Small intestine (tissue), 7 donors: ENCODE measurements at regions not wholly inside any gene's neighbourhood (a gene's known extent, or its start where the extent isn't known, plus 50 kb on each side); places are given as distances from the start of the nearest gene placed in this dataset.
A peak's percentile ranks its signal among the peaks of the same experiment; 100 is the strongest.
"Not testable (repeated sequence)": the region's sequence is repeated elsewhere in the genome, so short reads cannot be mapped to it uniquely, and the experiment has no call there.

Experiments
- DNase-seq, 2 donors: peaks; one replicate each; pipeline versions ENCODE4 v3.0.0 to v3.0.0-alpha.2; 2013
- FAIRE-seq: peaks from 2 replicates; lab custom pipeline; 2012; peaks lifted over from hg19 to GRCh38; lab: Jason Lieb, UNC
- H3K27ac ChIP-seq, 3 donors: one replicate each; pipeline ENCODE4 v1.5.1; 2013; ENCODE audit warnings: low read length in 2 of 3, mild to moderate bottlenecking in 2 of 3, control low read depth in 1 of 3, inconsistent platforms in 1 of 3, low read depth in 1 of 3, moderate library complexity in 1 of 3
- H3K27me3 ChIP-seq, 3 donors: one replicate each; pipeline ENCODE4 v1.6.1; 2013; ENCODE audit warnings: low read length in 3 of 3, inconsistent platforms in 1 of 3; ENCODE audit not compliant: control insufficient read depth in 3 of 3, insufficient read depth in 3 of 3
- H3K36me3 ChIP-seq, 3 donors: one replicate each; pipeline ENCODE4 v1.6.1; 2013; ENCODE audit warnings: low read length in 3 of 3, inconsistent platforms in 1 of 3, low read depth in 1 of 3, mild to moderate bottlenecking in 1 of 3, moderate library complexity in 1 of 3; ENCODE audit not compliant: control insufficient read depth in 3 of 3, insufficient read depth in 2 of 3
- H3K4me1 ChIP-seq, 3 donors: one replicate each; pipeline ENCODE4 v1.6.1; 2013; ENCODE audit warnings: low read length in 2 of 3, inconsistent platforms in 1 of 3, low read depth in 1 of 3, mild to moderate bottlenecking in 1 of 3, moderate library complexity in 1 of 3; ENCODE audit not compliant: control insufficient read depth in 3 of 3, insufficient read depth in 2 of 3
- H3K4me3 ChIP-seq, 3 donors: one replicate each; pipeline ENCODE4 v1.5.1; 2013; ENCODE audit warnings: low read length in 3 of 3, control low read depth in 1 of 3, inconsistent platforms in 1 of 3, low read depth in 1 of 3, mild to moderate bottlenecking in 1 of 3, moderate library complexity in 1 of 3
- H3K9me3 ChIP-seq, 2 donors: one replicate each; pipeline ENCODE4 v1.6.1; 2013; ENCODE audit warnings: low read depth in 1 of 2, low read length in 1 of 2; ENCODE audit not compliant: control insufficient read depth in 2 of 2, insufficient read depth in 1 of 2
- WGBS, 3 donors: extraction: QIAGEN DNeasy Blood & Tissue Kit; methylation state at CpG; one replicate each; pipeline ENCODE4 v1.1.7; 2013; 5-methylcytosine and 5-hydroxymethylcytosine counted together
- donor health status: healthy with polysubstance abuse.
- donor health status: control.
- donor health status: control.
- donor health status: Bipolar disorder and iron deficiency.
- donor health status: healthy.

DNA sequence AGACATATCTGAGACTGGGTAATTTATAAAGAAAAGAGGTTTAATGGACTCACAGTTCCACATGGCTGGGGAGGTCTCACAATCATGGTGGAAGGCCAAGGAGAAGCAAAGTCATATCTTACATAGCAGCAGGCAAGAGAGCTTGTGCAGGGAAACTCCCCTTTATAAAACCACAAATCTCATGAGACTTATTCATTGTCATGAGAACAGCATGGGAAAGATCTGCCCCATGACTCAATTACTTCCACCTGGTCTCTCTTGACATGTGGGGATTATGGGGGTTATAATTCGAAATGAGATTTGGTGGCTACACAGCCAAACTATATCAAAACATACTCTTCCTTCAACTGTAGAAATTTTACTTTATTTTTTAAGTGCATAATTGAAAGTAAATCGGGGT is 436.3 kb upstream of the KLF6 start:
- FAIRE-seq, H3K27ac ChIP-seq, H3K4me3 ChIP-seq, H3K9me3 ChIP-seq, H3K27me3 ChIP-seq, DNase-seq, H3K4me1 ChIP-seq, H3K36me3 ChIP-seq: not testable (repeated sequence)
- 83 to 92% (median 83%) methylated on average over 2 of the region's 2 CpGs for WGBS, 3 donors

DNA sequence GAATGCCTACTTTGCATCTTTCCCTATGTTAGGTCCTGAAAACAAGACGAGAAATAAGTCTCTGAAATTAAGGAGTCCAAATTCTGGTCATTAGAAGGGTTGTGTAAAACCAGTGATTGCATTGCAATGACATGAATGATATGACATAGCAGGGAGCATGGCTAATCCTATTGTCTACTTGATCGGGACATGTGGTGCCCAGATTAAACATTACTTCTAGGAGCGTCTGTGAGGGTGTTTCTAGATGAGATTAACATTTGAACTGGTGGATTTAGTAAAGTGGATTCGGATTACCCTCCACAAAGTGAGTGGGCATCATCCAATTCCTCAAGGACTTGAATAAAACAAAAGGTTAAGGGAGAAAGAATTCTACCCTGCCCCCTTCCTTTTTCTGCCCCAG is 434.9 kb upstream of the KLF6 start:
- H3K4me1 ChIP-seq = peaks cover 0 to 13% (median 2%) of the 10 kb centered on the region in 3 donors
- H3K27me3 ChIP-seq = no peaks in the 10 kb centered on the region
- H3K4me3 ChIP-seq = no peak overlapping the region
- no peak for DNase-seq
- no peak overlapping the region for H3K27ac ChIP-seq
- FAIRE-seq = no peak
- 84 to 88% (median 87%) methylated on average over 4 of the region's 4 CpGs for WGBS, 3 donors
- H3K9me3 ChIP-seq = no peaks in the 10 kb centered on the region
- H3K36me3 ChIP-seq = no peaks in the 10 kb centered on the region

DNA sequence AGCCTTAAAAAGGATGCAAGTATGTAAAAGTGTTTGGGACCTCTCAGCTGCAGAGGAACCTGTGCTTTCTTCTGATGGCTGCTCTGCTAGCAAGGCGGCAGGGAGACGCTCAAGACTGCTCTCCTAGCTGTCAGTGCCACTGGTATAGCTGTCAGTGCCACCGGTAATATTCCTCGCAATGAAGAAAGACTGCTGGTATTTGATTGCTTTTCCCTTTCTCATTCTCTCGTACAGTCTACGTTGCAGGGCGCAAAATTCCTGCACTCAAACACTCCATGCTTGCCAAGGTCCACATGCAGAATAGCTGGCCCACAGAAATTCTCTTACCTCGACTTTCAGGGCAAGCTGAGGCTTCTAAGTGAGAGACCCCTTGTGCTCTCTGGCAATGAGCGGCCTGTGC is 432.6 kb upstream of the KLF6 start:
- no peak overlapping the region for H3K4me3 ChIP-seq
- H3K36me3 ChIP-seq = no peaks in the 10 kb centered on the region
- peaks cover 0 to 16% (median 2%) of the 10 kb centered on the region in 3 donors for H3K4me1 ChIP-seq
- DNase-seq = peak in 1 of 2 donors; percentile 42
- no peak for FAIRE-seq
- no peaks in the 10 kb centered on the region for H3K9me3 ChIP-seq
- H3K27ac ChIP-seq = peak overlapping the region in 1 of 3 donors; percentile 41
- no peaks in the 10 kb centered on the region for H3K27me3 ChIP-seq
- 30 to 67% (median 46%) methylated on average over 9 of the region's 9 CpGs for WGBS, 3 donors

DNA sequence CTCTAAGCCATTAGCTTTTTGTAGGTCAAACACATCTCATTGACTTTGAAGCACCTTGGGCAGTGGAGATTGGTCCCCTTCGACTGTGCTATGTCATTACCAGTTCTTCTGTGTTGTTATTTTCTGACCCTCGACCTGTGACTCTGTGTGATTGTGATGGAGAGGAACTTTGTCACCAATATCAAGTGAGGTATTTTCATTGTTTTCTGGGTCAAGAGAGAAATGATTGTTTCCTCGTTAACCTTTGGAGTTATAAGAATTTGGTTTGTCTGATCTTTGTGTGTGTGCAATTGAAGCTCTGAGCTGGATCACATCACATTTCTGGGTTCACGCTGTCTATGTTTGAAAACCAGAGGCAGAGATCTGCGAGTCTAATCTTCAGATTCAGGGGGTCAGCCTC is 432.2 kb upstream of the KLF6 start:
- H3K4me3 ChIP-seq = no peak overlapping the region
- DNase-seq = peak; percentile 53 to 89
- H3K36me3 ChIP-seq = no peaks in the 10 kb centered on the region
- no peak for FAIRE-seq
- peak overlapping the region in 1 of 3 donors; percentile 41 for H3K27ac ChIP-seq
- no peaks in the 10 kb centered on the region for H3K27me3 ChIP-seq
- no peaks in the 10 kb centered on the region for H3K9me3 ChIP-seq
- WGBS, 3 donors = 14 to 56% (median 33%) methylated on average over 5 of the region's 5 CpGs
- peaks cover 0 to 16% (median 2%) of the 10 kb centered on the region in 3 donors for H3K4me1 ChIP-seq

DNA sequence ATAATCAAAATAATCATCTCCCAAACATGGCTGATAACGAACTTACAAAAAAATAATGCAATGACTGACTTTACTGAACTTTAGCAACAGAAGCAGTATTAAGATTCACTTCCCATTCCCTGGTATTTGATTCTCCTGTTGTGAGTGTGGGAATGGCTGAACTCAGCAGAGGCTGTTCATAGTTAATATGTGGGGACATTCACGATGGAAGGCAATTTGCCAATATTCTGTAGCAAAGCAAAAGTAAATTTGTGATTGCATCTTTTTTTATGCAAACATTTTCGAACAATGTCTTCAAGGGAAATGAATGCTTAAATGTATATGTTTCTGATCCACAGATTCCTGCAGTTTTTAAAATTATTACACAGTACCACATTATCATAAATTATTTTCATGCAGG is 431.7 kb upstream of the KLF6 start:
- no peak overlapping the region for H3K4me3 ChIP-seq
- no peak for FAIRE-seq
- no peaks in the 10 kb centered on the region for H3K27me3 ChIP-seq
- no peaks in the 10 kb centered on the region for H3K9me3 ChIP-seq
- WGBS, 3 donors = 30 to 49% (median 42%) methylated on average over 3 of the region's 3 CpGs
- peaks cover 0 to 16% (median 2%) of the 10 kb centered on the region in 3 donors for H3K4me1 ChIP-seq
- H3K27ac ChIP-seq = peak overlapping the region in 1 of 3 donors; percentile 16
- DNase-seq = no peak
- H3K36me3 ChIP-seq = no peaks in the 10 kb centered on the region

DNA sequence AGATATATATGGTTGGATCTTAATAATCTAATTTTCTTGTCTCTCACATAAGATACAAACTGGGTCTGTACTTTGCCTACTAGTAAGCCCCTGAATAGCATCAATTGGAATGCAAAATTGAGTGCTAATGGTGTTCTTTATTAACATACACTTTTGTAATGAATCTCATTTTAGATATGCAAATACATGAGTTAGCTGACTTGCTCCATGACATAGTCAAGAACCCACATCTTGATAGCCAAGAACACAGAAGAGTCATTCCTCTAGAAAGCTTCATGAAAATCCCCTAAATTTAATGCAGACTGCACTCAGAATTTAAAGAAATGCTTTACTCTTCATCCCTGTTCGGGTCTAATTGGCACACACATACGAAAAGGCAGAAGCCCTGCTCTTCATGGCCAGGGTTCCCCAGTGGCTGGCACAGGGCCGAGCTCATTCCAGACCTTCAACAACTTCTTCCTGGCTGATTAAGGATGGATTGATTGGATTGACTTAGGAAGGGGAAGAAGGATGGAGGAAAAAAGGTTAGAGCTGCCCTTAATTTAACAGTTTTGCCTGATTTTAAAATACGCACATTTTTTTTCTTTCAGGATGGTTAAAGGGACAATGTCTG is 431.1 kb upstream of the KLF6 start:
- Histone ChIP-seq H3K4me3 (no peak overlapping the region), H3K27me3 (no peaks in the 10 kb centered on the region), H3K36me3 (no peaks in the 10 kb centered on the region), H3K4me1 (peaks cover 0 to 16% (median 2%) of the 10 kb centered on the region in 3 donors), H3K27ac (peak overlapping the region in 1 of 3 donors; percentile 24), H3K9me3 (no peaks in the 10 kb centered on the region)
- WGBS, 3 donors = 58 to 80% (median 65%) methylated on average over 4 of the region's 4 CpGs
- FAIRE-seq (no peak), DNase-seq (no peak)

DNA sequence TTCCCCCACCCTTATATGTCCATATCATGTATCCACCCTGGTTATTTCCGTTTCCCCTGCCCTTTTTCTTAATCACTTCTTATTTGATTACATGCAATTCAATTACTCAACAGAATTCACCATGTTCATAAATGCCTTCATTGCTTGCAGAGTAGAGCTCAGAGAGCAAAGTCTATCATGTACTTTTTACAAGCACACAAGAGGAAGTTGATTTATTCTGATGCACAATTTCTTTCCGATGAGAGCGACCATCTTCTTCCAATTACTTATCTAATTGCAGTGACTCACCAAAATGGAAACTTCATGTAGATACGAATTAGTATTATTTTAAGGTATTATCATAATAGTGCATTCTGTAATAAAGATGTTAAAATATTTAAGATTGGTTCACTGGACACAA is 430.5 kb upstream of the KLF6 start:
- FAIRE-seq = peak; percentile 95
- Histone ChIP-seq H3K9me3 (no peaks in the 10 kb centered on the region), H3K27me3 (no peaks in the 10 kb centered on the region), H3K36me3 (no peaks in the 10 kb centered on the region), H3K27ac (peak overlapping the region; percentile 7 to 44 (median 22)), H3K4me1 (peaks cover 0 to 16% (median 2%) of the 10 kb centered on the region in 3 donors), H3K4me3 (no peak overlapping the region)
- WGBS, 3 donors = 20 to 53% (median 35%) methylated on average over 4 of the region's 4 CpGs
- peak; percentile 67 to 95 for DNase-seq

DNA sequence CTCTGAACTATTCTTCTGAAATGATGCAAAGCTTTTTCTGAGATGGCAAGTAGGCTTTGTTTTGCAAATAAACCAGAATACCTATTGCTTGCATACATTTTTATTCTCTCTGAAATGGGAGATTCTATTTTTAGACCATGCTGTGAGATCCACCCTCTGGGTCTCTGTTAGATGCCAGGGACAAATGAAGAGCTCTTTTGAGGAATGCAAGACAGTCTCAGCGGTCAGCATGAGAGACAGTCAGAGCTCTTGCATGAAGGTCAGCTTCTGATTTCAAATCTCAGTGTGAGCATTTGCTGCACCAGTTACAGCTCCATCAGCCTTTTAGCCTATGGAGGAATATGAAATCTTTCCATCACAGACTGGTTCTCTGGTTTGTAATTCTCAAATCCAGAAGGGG is 429.9 kb upstream of the KLF6 start:
- H3K9me3 ChIP-seq = no peaks in the 10 kb centered on the region
- no peaks in the 10 kb centered on the region for H3K27me3 ChIP-seq
- no peaks in the 10 kb centered on the region for H3K36me3 ChIP-seq
- no peak overlapping the region for H3K4me3 ChIP-seq
- 85 to 100% (median 91%) methylated on average over 1 of the region's 1 CpG for WGBS, 3 donors
- H3K4me1 ChIP-seq = peaks cover 0 to 16% (median 2%) of the 10 kb centered on the region in 3 donors
- H3K27ac ChIP-seq = peak overlapping the region; percentile 7 to 44 (median 22)
- no peak for FAIRE-seq
- no peak for DNase-seq

DNA sequence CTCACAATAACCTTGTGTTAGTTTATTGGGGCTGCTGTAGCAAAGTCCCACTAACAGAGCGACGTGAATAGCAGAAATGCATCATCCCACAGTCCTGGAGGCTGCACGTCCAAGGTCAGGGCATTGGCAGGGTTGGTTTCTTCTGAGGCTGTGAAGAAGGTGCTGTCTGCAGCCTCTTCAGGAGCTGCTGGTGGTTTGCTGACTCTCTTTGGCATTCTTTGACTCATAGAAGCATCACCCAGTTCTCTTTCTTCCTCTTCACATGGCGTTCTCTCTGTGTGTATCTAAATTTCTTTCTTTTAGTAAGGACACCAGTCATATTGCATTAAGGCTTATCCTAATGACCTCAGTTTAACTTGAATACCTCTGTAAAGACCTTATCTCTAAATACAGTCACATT is 428.4 kb upstream of the KLF6 start:
- no peaks in the 10 kb centered on the region for H3K9me3 ChIP-seq
- DNase-seq (no peak), FAIRE-seq (no peak)
- WGBS, 3 donors = 59 to 80% (median 62%) methylated on average over 4 of the region's 4 CpGs
- H3K36me3 ChIP-seq = no peaks in the 10 kb centered on the region
- peaks cover 0 to 2% (median 0%) of the 10 kb centered on the region in 3 donors for H3K27me3 ChIP-seq
- no peak overlapping the region for H3K4me3 ChIP-seq
- peaks cover 0 to 16% (median 2%) of the 10 kb centered on the region in 3 donors for H3K4me1 ChIP-seq
- H3K27ac ChIP-seq = no peak overlapping the region
